Hepatocyte (in vitro differentiated cells): ENCODE measurements at regions not wholly inside any gene's neighbourhood (a gene's known extent, or its start where the extent isn't known, plus 50 kb on each side); places are given as distances from the start of the nearest gene placed in this dataset.

ENCODE experiments used
- EZH2 ChIP-seq: fragments of 200-600 bp; sonication (generic); IDR thresholded peaks from 2 replicates; pipeline ENCODE4 v1.6.1; 2016; ENCODE audit warnings: antibody characterized with exemption, mild to moderate bottlenecking, borderline replicate concordance
- EZH2phosphoT487 ChIP-seq: fragments of 200-600 bp; sonication (generic); IDR thresholded peaks from one replicate; pipeline ENCODE4 v1.6.1; 2018; ENCODE audit warnings: antibody characterized with exemption, mild to moderate bottlenecking, low read depth, moderate library complexity; ENCODE audit not compliant: unreplicated experiment, severe bottlenecking
- TF ChIP-seq, protein P1 (sequence below): fragments of 200-600 bp; sonication (generic); IDR thresholded peaks from 2 replicates; pipeline ENCODE4 v1.5.1; 2016; ENCODE audit warnings: antibody characterized with exemption, mild to moderate bottlenecking; ENCODE audit not compliant: poor library complexity

DNA sequence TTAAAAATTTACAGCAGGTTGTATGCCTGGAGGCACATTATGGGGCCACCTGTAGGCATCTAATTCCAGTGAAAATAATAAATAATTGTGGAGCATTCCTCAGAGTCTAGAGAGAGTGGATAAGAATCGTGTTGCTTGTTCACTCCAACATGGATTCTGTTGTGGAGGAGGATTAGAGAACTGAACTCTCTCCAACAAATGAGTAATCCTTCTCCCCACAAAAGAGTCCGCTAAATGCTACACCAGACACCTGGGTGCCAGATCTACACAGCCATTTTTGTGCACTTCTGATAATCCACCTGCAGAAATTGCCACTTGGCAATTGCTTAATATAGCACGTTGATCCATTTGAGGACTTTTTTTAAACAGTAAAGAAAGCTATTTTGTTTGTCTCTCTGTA, 113.7 kb upstream of the DPYD start:
- TF ChIP-seq, protein P1, sequence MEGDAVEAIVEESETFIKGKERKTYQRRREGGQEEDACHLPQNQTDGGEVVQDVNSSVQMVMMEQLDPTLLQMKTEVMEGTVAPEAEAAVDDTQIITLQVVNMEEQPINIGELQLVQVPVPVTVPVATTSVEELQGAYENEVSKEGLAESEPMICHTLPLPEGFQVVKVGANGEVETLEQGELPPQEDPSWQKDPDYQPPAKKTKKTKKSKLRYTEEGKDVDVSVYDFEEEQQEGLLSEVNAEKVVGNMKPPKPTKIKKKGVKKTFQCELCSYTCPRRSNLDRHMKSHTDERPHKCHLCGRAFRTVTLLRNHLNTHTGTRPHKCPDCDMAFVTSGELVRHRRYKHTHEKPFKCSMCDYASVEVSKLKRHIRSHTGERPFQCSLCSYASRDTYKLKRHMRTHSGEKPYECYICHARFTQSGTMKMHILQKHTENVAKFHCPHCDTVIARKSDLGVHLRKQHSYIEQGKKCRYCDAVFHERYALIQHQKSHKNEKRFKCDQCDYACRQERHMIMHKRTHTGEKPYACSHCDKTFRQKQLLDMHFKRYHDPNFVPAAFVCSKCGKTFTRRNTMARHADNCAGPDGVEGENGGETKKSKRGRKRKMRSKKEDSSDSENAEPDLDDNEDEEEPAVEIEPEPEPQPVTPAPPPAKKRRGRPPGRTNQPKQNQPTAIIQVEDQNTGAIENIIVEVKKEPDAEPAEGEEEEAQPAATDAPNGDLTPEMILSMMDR, result no peak
- no peak for TF ChIP-seq EZH2
- TF ChIP-seq EZH2phosphoT487, result no peak
